ENCODE measurements at regions not wholly inside any gene's neighbourhood (a gene's known extent, or its start where the extent isn't known, plus 50 kb on each side); places are given as distances from the start of the nearest gene placed in this dataset.

DNA sequence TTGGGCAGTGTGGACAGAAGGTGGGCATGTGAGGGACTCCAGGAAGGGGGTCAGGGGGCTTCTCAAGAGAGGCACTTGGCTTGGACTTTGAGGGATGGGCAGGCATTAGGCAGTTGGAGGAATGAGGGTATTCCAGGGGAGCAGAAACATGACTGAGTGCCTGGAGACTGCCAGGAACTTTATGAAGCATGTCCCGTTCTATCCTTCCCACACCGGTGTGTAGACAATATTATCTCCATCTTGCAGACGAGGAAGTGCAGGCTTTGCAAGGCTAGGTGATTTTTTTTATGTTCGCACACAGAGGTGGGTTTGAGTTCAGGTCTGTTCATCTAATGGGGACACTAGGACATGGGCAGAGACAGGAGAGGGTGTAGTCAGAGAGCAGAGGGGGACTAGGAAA is 162.7 kb downstream of the RPS24 start:
- TF ChIP-seq TAF1 (IDR thresholded peaks at IDR 0.05; ENCODE audit: borderline replicate concordance, insufficient read depth, low read length) (no peak), POLR2AphosphoS5 (IDR thresholded peaks at IDR 0.05; ENCODE audit: low read depth, low read length) (no peak), SIN3A (IDR thresholded peaks at IDR 0.05; ENCODE audit: borderline replicate concordance, insufficient read depth, low read length) (no peak)
- TF ChIP-seq, protein P1, sequence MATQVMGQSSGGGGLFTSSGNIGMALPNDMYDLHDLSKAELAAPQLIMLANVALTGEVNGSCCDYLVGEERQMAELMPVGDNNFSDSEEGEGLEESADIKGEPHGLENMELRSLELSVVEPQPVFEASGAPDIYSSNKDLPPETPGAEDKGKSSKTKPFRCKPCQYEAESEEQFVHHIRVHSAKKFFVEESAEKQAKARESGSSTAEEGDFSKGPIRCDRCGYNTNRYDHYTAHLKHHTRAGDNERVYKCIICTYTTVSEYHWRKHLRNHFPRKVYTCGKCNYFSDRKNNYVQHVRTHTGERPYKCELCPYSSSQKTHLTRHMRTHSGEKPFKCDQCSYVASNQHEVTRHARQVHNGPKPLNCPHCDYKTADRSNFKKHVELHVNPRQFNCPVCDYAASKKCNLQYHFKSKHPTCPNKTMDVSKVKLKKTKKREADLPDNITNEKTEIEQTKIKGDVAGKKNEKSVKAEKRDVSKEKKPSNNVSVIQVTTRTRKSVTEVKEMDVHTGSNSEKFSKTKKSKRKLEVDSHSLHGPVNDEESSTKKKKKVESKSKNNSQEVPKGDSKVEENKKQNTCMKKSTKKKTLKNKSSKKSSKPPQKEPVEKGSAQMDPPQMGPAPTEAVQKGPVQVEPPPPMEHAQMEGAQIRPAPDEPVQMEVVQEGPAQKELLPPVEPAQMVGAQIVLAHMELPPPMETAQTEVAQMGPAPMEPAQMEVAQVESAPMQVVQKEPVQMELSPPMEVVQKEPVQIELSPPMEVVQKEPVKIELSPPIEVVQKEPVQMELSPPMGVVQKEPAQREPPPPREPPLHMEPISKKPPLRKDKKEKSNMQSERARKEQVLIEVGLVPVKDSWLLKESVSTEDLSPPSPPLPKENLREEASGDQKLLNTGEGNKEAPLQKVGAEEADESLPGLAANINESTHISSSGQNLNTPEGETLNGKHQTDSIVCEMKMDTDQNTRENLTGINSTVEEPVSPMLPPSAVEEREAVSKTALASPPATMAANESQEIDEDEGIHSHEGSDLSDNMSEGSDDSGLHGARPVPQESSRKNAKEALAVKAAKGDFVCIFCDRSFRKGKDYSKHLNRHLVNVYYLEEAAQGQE (IDR thresholded peaks at IDR 0.05; ENCODE audit: insufficient read depth in 1 of 2, low read depth in 2 of 2, low read length in 2 of 2) = no peak
